GM10266 (cell line): ENCODE measurements at regions not wholly inside any gene's neighbourhood (a gene's known extent, or its start where the extent isn't known, plus 50 kb on each side); places are given as distances from the start of the nearest gene placed in this dataset.

Experiments used
- DNase-seq: peaks from one replicate; pipeline ENCODE4 v3.0.0; 2012; ENCODE audit errors: extremely low spot score
- TF ChIP-seq, protein P1 (sequence below): IDR thresholded peaks from 2 replicates; pipeline ENCODE4 v1.5.1; 2012; ENCODE audit warnings: mild to moderate bottlenecking, low read depth; ENCODE audit not compliant: control insufficient read depth, insufficient read depth; ENCODE audit errors: missing control alignments

- TF ChIP-seq, protein P1, sequence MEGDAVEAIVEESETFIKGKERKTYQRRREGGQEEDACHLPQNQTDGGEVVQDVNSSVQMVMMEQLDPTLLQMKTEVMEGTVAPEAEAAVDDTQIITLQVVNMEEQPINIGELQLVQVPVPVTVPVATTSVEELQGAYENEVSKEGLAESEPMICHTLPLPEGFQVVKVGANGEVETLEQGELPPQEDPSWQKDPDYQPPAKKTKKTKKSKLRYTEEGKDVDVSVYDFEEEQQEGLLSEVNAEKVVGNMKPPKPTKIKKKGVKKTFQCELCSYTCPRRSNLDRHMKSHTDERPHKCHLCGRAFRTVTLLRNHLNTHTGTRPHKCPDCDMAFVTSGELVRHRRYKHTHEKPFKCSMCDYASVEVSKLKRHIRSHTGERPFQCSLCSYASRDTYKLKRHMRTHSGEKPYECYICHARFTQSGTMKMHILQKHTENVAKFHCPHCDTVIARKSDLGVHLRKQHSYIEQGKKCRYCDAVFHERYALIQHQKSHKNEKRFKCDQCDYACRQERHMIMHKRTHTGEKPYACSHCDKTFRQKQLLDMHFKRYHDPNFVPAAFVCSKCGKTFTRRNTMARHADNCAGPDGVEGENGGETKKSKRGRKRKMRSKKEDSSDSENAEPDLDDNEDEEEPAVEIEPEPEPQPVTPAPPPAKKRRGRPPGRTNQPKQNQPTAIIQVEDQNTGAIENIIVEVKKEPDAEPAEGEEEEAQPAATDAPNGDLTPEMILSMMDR: no peak
- DNase-seq: no peak
Measured at GRCh38 chr4:125519371-125520146, 204.8 kb downstream of the FAT4 start.

- no peak for DNase-seq
- TF ChIP-seq, protein P1: no peak
Measured at GRCh38 chr4:125520258-125520990, 205.7 kb downstream of the FAT4 start.

- TF ChIP-seq, protein P1: no peak
- no peak for DNase-seq
Measured at GRCh38 chr4:125522588-125522987, 207.8 kb downstream of the FAT4 start.

- no peak for DNase-seq
- TF ChIP-seq, protein P1: no peak
Measured at GRCh38 chr4:125522992-125523391, 208.2 kb downstream of the FAT4 start.

- DNase-seq: no peak
- TF ChIP-seq, protein P1: no peak
Measured at GRCh38 chr4:125526420-125526819, 211.7 kb downstream of the FAT4 start.

- no peak for DNase-seq
- TF ChIP-seq, protein P1: no peak
Measured at GRCh38 chr4:125527681-125528080, 212.9 kb downstream of the FAT4 start.

- TF ChIP-seq, protein P1: no peak
- no peak for DNase-seq
Measured at GRCh38 chr4:125529071-125529470, 214.3 kb downstream of the FAT4 start.
